H9 (cell line): ENCODE measurements at regions not wholly inside any gene's neighbourhood (a gene's known extent, or its start where the extent isn't known, plus 50 kb on each side); places are given as distances from the start of the nearest gene placed in this dataset.

ENCODE experiments used
- DNase-seq: peaks from one replicate; pipeline ENCODE4 v3.0.0-alpha.2; 2017
- H2AFZ ChIP-seq: one replicate; pipeline ENCODE4 v1.6.1; 2013; ENCODE audit warnings: mild to moderate bottlenecking, low read length, control low read depth, moderate library complexity
- H2AK5ac ChIP-seq: 2 replicates; pipeline ENCODE4 v1.6.1; 2013; ENCODE audit warnings: low read length, control low read depth, mixed read lengths; ENCODE audit not compliant: insufficient read length
- H2BK120ac ChIP-seq: one replicate; pipeline ENCODE4 v1.6.1; 2013; ENCODE audit warnings: low read depth, mild to moderate bottlenecking, low read length, control low read depth, inconsistent platforms; ENCODE audit not compliant: poor library complexity, severe bottlenecking
- H2BK12ac ChIP-seq: 2 replicates; pipeline ENCODE4 v1.6.1; 2013; ENCODE audit warnings: low read length, control low read depth, mixed read lengths, low read depth; ENCODE audit not compliant: insufficient read length
- H2BK15ac ChIP-seq: 2 replicates; pipeline ENCODE4 v1.6.1; 2013; ENCODE audit warnings: low read depth, low read length, control low read depth
- H2BK20ac ChIP-seq: one replicate; pipeline ENCODE4 v1.6.1; 2013; ENCODE audit warnings: low read depth, mild to moderate bottlenecking, low read length, control low read depth, inconsistent platforms; ENCODE audit not compliant: poor library complexity, severe bottlenecking
- H2BK5ac ChIP-seq: 2 replicates; pipeline ENCODE4 v1.6.1; 2013; ENCODE audit warnings: low read length, control low read depth, mixed read lengths; ENCODE audit not compliant: insufficient read length
- H3K14ac ChIP-seq: 2 replicates; pipeline ENCODE4 v1.6.1; 2013; ENCODE audit warnings: low read length, control low read depth; ENCODE audit not compliant: insufficient read depth
- H3K18ac ChIP-seq: 2 replicates; pipeline ENCODE4 v1.6.1; 2013; ENCODE audit warnings: low read depth, mild to moderate bottlenecking, mixed read lengths, low read length, control low read depth; ENCODE audit not compliant: insufficient read length
- H3K23ac ChIP-seq: 2 replicates; pipeline ENCODE4 v1.6.1; 2013; ENCODE audit warnings: low read length, control low read depth, mixed read lengths, low read depth; ENCODE audit not compliant: insufficient read length
- H3K23me2 ChIP-seq: 2 replicates; pipeline ENCODE4 v1.6.1; 2013; ENCODE audit warnings: low read depth, mild to moderate bottlenecking, mixed read lengths, low read length, control low read depth; ENCODE audit not compliant: insufficient read length, poor library complexity, severe bottlenecking
- H3K27ac ChIP-seq: 2 replicates; pipeline ENCODE4 v1.5.1; 2013; ENCODE audit warnings: low read length, control low read depth, mixed read lengths, low read depth; ENCODE audit not compliant: insufficient read length
- H3K27me3 ChIP-seq: 2 replicates; pipeline ENCODE4 v1.6.1; 2013; ENCODE audit warnings: low read length, control low read depth, inconsistent platforms; ENCODE audit not compliant: insufficient read depth
- H3K4ac ChIP-seq: 2 replicates; pipeline ENCODE4 v1.6.1; 2013; ENCODE audit warnings: low read depth, mild to moderate bottlenecking, control low read depth, inconsistent platforms, low read length, moderate library complexity
- H3K4me1 ChIP-seq: 2 replicates; pipeline ENCODE4 v1.6.1; 2013; ENCODE audit warnings: low read length, control low read depth, inconsistent platforms; ENCODE audit not compliant: insufficient read depth
- H3K4me2 ChIP-seq: 2 replicates; pipeline ENCODE4 v1.6.1; 2013; ENCODE audit warnings: low read length, control low read depth, mixed read lengths; ENCODE audit not compliant: insufficient read length, insufficient read depth
- H3K56ac ChIP-seq: 2 replicates; pipeline ENCODE4 v1.6.1; 2013; ENCODE audit warnings: low read depth, mild to moderate bottlenecking, mixed read lengths, low read length, control low read depth; ENCODE audit not compliant: insufficient read length
- H3K79me1 ChIP-seq: 2 replicates; pipeline ENCODE4 v1.6.1; 2013; ENCODE audit warnings: low read depth, mild to moderate bottlenecking, moderate library complexity, low read length, control low read depth, inconsistent platforms; ENCODE audit not compliant: insufficient read depth, poor library complexity, severe bottlenecking
- H3K79me2 ChIP-seq: 2 replicates; pipeline ENCODE4 v1.6.1; 2013; ENCODE audit warnings: low read length, control low read depth, inconsistent platforms; ENCODE audit not compliant: insufficient read depth
- H3K9ac ChIP-seq: 2 replicates; pipeline ENCODE4 v1.6.1; 2013; ENCODE audit warnings: low read length, control low read depth, mixed read lengths; ENCODE audit not compliant: insufficient read length; ENCODE audit errors: extremely low read depth
- H3K9me3 ChIP-seq: one replicate; pipeline ENCODE4 v1.6.1; 2013; ENCODE audit warnings: low read depth, low read length, inconsistent platforms; ENCODE audit not compliant: control insufficient read depth
- H3T11ph ChIP-seq: one replicate; pipeline ENCODE4 v1.6.1; 2013; ENCODE audit warnings: mild to moderate bottlenecking, low read length, control low read depth, inconsistent platforms
- H4K20me1 ChIP-seq: one replicate; pipeline ENCODE4 v1.6.1; 2013; ENCODE audit not compliant: control insufficient read depth, insufficient read length, insufficient read depth
- H4K5ac ChIP-seq: 2 replicates; pipeline ENCODE4 v1.6.1; 2013; ENCODE audit warnings: low read depth, mild to moderate bottlenecking, mixed read lengths, low read length, control low read depth; ENCODE audit not compliant: insufficient read length
- H4K8ac ChIP-seq: replicated peaks from 2 replicates; pipeline ENCODE4 v1.6.1; 2013; ENCODE audit warnings: low read length, control low read depth, mixed read lengths, low read depth; ENCODE audit not compliant: insufficient read length
- H4K91ac ChIP-seq: 2 replicates; pipeline ENCODE4 v1.6.1; 2013; ENCODE audit warnings: low read depth, mild to moderate bottlenecking, moderate library complexity, mixed read lengths, low read length, control low read depth; ENCODE audit not compliant: insufficient read length
- H3K27ac Mint-ChIP-seq, 3 experiments: 2 replicates in 2 of 3; 3 replicates in 1 of 3; pipeline ENCODE4 v1.8.0; 2020 to 2021; ENCODE audit warnings: mixed read lengths in 3 of 3, mild to moderate bottlenecking in 1 of 3, moderate library complexity in 1 of 3
- H3K27me3 Mint-ChIP-seq: 2 replicates; pipeline ENCODE4 v1.8.0; 2021; ENCODE audit warnings: low read depth, mild to moderate bottlenecking, moderate library complexity, mixed read lengths
- H3K36me3 Mint-ChIP-seq, 3 experiments: 2 replicates in 2 of 3; 3 replicates in 1 of 3; pipeline ENCODE4 v1.8.0; 2020 to 2021; ENCODE audit warnings: low read depth in 3 of 3, mixed read lengths in 3 of 3; ENCODE audit not compliant: insufficient read depth in 1 of 3
- H3K4me1 Mint-ChIP-seq, 2 experiments: 2 replicates each; pipeline ENCODE4 v1.8.0; 2020; ENCODE audit warnings: mixed read lengths in 2 of 2
- H3K4me3 Mint-ChIP-seq, 2 experiments: 2 replicates in 1 of 2; 3 replicates in 1 of 2; pipeline ENCODE4 v1.8.0; 2020 to 2021; ENCODE audit warnings: mild to moderate bottlenecking in 2 of 2, mixed read lengths in 2 of 2, moderate library complexity in 1 of 2
- H3K9me3 Mint-ChIP-seq, 2 experiments: 2 replicates in 1 of 2; 3 replicates in 1 of 2; pipeline ENCODE4 v1.8.0; 2020; ENCODE audit warnings: mild to moderate bottlenecking in 2 of 2, mixed read lengths in 2 of 2, moderate library complexity in 1 of 2
- WGBS: extraction: QIAGEN DNeasy Blood & Tissue Kit; methylation state at CpG from one replicate; pipeline ENCODE4 v1.1.7; 2013; ENCODE audit warnings: missing lambda C conversion rate, low lambda C conversion rate, mixed read lengths; ENCODE audit not compliant: insufficient read length; ENCODE audit errors: extremely low coverage; 5-methylcytosine and 5-hydroxymethylcytosine counted together
- TF ChIP-seq, protein P1 (sequence below): fragments of 200-600 bp; sonication (generic); conservative IDR thresholded peaks from 3 replicates; pipeline ENCODE4 v1.8.0; 2021; ENCODE audit warnings: antibody characterized with exemption, mild to moderate bottlenecking

GRCh38 chr4:126233483-126233882, 918.7 kb downstream of the FAT4 start:
- H2BK5ac ChIP-seq = no peak overlapping the region
- H3K27me3 ChIP-seq = no peaks in the 10 kb centered on the region
- H3K9ac ChIP-seq = no peak overlapping the region
- H3K27ac ChIP-seq = no peak overlapping the region
- no peak overlapping the region for H4K91ac ChIP-seq
- Mint-ChIP-seq H3K27me3 (no peaks in the 10 kb centered on the region), H3K27ac (no peak overlapping the region), H3K36me3 (peaks cover 0 to 5% (median 2%) of the 10 kb centered on the region in 3 experiments; a peak in 3 of 7 replicates), H3K4me3 (no peak overlapping the region), H3K4me1 (peaks cover 3 to 5% of the 10 kb centered on the region in 2 experiments), H3K9me3 (peaks cover 4% of the 10 kb centered on the region in 2 experiments; a peak in 3 of 5 replicates)
- no peaks in the 10 kb centered on the region for H3K9me3 ChIP-seq
- no peak overlapping the region for H4K8ac ChIP-seq
- no peaks in the 10 kb centered on the region for H4K20me1 ChIP-seq
- H3T11ph ChIP-seq = no peak overlapping the region
- no peak overlapping the region for H2BK120ac ChIP-seq
- H3K14ac ChIP-seq = no peak overlapping the region
- H2AK5ac ChIP-seq = no peak overlapping the region
- H2BK15ac ChIP-seq = no peak overlapping the region
- H3K4me2 ChIP-seq = no peak overlapping the region
- H3K23ac ChIP-seq = no peak overlapping the region
- DNase-seq = no peak
- H3K18ac ChIP-seq = no peak overlapping the region
- H2AFZ ChIP-seq = no peak overlapping the region
- WGBS = no CpG with 5 or more reads among the region's 2 CpGs
- no peak overlapping the region for H4K5ac ChIP-seq
- no peaks in the 10 kb centered on the region for H3K79me2 ChIP-seq
- no peak overlapping the region for H2BK20ac ChIP-seq
- H3K4me1 ChIP-seq = no peaks in the 10 kb centered on the region
- TF ChIP-seq, protein P1, sequence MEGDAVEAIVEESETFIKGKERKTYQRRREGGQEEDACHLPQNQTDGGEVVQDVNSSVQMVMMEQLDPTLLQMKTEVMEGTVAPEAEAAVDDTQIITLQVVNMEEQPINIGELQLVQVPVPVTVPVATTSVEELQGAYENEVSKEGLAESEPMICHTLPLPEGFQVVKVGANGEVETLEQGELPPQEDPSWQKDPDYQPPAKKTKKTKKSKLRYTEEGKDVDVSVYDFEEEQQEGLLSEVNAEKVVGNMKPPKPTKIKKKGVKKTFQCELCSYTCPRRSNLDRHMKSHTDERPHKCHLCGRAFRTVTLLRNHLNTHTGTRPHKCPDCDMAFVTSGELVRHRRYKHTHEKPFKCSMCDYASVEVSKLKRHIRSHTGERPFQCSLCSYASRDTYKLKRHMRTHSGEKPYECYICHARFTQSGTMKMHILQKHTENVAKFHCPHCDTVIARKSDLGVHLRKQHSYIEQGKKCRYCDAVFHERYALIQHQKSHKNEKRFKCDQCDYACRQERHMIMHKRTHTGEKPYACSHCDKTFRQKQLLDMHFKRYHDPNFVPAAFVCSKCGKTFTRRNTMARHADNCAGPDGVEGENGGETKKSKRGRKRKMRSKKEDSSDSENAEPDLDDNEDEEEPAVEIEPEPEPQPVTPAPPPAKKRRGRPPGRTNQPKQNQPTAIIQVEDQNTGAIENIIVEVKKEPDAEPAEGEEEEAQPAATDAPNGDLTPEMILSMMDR = no peak
- no peak overlapping the region for H3K4ac ChIP-seq
- H3K23me2 ChIP-seq = no peaks in the 10 kb centered on the region
- no peaks in the 10 kb centered on the region for H3K79me1 ChIP-seq
- H2BK12ac ChIP-seq = no peak overlapping the region
- no peak overlapping the region for H3K56ac ChIP-seq
